ENCODE measurements at regions not wholly inside any gene's neighbourhood (a gene's known extent, or its start where the extent isn't known, plus 50 kb on each side); places are given as distances from the start of the nearest gene placed in this dataset.
"Not testable (repeated sequence)": the region's sequence is repeated elsewhere in the genome, so short reads cannot be mapped to it uniquely, and the experiment has no call there.

DNA sequence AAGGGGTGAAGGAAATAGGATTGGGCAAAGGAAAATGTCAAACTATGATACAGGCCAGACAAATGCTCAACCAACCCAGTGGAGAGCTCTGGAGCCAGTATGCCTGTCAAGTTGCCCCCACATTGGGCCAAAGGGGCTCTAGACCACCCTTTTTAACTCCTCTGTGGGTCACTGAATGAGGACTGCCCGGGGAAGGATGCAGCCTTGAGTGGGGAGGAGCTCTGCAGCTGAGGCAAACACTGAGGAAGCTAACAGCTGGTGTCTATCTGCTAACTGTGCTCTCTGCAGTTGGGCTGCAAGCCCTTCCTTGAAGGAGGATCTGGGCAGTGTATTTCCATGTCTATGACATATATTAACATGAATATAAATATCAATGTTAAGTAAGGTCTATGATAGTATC is 98.4 kb upstream of the PRSS16 start:
- DNase-seq (ENCODE audit: low read depth in 2 of 3, low spot score in 1 of 3): no peak

DNA sequence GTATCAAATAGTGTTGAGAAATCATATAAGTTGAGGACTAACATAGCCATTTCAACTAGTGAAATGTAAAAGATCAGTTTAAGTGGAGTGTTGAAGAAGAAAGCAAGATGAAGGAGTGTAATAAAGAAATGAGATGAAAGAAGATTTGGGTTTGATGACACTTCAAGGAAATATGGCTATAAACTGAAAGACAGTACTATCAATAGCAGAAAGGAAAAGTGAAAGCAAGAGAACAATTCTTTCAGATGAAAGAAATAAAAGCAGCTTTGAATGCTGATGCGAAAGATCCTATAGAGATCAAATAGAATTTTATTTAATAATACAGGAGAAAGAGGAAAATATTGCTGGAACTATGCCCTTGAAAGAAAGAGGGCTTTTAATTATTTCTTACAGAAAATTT is 92.8 kb upstream of the PRSS16 start:
- DNase-seq (ENCODE audit: low read depth in 2 of 3, low spot score in 1 of 3): no peak

DNA sequence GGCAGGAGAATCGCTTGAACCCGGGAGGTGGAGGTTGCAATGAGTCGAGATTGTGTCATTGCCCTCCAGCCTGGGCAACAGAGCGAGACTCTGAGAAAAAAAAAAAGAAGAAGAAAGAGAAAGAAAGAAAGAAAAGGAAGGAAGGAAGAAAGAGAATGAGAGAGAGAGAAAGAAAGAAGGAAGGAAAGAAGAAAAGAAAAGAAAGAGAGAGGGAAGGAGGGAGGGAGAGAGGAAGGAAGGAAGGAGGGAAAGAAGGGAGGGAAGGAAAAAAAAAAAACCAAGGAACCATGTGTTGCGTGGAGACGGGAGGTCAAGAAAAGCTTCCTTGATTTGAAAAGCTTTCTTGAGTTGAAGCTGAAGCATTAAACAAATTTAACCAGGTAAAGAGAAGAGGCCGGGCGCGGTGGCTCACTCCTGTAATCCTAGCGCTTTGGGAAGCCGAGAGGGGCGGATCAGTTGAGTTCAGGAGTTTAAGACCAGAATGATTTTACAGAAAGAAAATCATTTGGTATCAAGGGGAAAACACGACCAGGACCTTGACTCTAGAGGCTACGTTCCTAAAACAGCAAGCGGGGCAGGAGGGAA is 90.5 kb upstream of the PRSS16 start:
- DNase-seq (ENCODE audit: low read depth in 2 of 3, low spot score in 1 of 3): no peak

DNA sequence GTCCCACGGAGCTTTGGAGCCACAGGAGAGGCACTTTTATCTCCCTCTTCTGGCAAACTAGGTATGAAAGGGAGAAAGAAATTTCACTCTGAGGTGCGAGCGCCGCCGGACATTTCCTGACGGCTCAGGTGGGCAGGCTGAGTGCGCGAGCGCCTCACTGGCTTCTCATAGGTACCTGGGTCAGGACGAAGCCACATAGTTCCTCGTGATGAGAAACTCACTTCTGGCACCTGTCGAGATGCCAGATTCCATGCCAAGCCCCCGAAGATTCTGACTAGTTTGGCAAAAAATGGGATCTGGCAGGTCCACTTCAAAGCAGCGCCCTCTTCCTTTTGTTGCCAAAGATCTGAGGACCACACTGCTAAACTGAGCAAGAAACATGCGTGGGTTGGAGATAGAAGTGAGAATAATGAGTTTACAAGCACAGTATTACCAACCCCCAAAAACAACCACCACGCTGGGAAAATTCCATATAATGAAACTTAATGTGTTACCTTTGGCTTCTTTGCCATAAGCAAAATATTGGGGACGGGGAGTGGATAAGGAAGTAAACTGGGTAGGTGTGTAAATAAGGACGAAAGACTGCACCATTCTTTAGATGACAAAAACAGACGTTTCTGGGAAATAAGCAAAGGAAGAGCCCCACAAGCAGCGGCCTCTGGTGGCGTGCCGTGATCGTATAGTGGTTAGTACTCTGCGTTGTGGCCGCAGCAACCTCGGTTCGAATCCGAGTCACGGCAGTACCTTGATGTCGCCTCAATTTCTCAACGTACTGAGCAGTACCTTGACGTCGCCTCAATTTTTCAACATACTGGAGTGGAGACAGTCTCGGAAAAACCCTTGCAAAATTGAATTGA is 89.8 kb upstream of the PRSS16 start:
- peak; percentile 73 to 82 (median 78) for DNase-seq (ENCODE audit: low read depth in 2 of 3, low spot score in 1 of 3)

DNA sequence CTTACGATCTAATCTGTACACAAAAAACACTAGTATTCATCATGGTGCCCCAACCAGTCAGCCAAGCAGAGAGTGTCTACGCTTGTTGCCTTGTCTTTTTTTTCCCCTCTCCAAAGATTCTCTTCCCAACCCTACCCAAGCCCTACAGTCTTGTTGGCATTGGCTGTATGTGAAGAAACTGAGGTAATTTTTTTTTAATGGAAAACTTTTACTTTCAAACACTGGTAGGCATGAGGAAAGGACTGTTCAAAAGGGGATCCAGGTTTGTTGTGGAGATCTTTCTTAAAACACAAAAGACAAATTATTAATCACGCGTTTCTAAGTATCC is 89.2 kb upstream of the PRSS16 start:
- no peak for DNase-seq (ENCODE audit: low read depth in 2 of 3, low spot score in 1 of 3)

DNA sequence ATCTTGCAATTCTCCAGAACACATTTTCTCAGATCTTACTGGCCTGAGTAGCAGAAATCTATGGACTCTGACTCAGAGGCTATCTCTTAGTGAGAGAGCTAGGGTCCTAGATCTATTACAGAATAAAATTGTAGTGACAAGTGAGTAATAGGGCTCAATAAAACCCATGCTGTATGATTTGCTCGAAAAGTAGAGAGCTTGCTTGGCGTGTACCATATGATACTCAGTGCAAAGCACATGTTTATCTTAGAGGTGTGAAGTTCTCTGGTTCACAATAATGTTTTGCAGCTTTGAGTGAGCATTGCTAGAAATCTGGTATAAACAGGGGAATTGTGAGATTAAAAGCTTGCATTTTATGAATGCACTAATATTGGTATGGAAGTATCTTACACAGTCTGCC is 87.8 kb upstream of the PRSS16 start:
- no peak for DNase-seq (ENCODE audit: low read depth in 2 of 3, low spot score in 1 of 3)

DNA sequence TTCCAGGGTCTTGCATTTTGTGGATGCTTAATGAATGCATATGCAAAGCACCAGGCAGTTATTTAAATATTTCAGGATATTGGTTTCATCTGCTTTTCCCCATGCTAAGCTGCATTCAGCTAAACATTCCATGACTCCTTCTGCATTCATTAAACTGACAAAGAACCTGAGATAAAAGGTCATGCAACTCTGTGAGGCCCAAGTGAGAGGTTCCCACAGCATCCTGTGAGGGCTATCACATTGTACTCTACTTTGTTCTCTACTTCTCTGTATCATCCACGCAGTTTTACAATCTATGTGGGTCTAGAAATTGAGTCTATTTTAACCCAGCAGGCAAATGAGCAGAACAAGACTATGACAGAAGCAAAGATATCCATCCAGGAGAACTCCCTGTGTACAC is 86.4 kb upstream of the PRSS16 start:
- no peak for DNase-seq (ENCODE audit: low read depth in 2 of 3, low spot score in 1 of 3)

DNA sequence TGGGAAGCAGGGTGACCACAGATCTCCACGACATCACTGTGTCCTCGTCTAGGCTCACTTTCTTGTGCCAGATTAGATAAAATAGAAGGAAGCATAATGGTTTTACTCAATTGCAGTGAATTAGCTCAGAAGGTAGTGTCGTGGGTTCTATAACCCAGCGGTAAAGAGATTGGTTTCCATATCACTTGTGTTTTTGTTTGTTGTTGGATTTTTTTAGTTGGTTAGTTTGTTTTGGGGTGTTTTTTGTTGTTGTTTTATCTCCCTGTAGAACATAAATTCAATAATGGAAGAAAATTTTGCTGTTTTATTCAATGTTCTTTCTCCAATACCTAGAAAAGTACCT is 85.9 kb upstream of the PRSS16 start:
- no peak for DNase-seq (ENCODE audit: low read depth in 2 of 3, low spot score in 1 of 3)

DNA sequence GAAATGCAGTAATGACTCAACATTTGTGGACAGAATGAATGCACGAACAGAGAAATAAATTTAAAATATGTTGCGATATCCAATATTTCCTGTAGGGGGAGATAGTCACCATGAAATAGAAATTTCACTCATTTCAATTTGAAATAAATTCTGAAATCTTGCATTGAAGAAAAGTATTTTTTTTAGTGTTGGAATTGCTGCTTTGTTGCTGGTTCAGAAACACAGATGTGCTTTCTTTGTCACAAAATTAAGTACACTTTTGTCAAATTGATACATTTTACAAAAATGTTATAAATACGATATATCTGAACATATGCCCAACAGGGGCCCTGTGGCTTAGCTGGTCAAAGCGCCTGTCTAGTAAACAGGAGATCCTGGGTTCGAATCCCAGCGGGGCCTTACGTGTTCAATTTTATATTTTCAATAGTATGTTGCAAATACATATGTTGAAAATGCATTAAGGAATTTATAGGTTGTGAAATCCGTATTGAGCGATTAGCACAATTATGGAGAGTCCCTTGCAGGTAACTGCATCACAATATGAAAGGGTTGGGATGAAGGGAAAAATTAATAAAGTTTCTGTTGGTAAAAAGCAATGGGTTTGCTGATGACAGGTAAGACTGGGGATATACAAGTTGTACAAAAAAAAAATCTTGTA is 85.4 kb upstream of the PRSS16 start:
- DNase-seq (ENCODE audit: low read depth in 2 of 3, low spot score in 1 of 3): no peak

DNA sequence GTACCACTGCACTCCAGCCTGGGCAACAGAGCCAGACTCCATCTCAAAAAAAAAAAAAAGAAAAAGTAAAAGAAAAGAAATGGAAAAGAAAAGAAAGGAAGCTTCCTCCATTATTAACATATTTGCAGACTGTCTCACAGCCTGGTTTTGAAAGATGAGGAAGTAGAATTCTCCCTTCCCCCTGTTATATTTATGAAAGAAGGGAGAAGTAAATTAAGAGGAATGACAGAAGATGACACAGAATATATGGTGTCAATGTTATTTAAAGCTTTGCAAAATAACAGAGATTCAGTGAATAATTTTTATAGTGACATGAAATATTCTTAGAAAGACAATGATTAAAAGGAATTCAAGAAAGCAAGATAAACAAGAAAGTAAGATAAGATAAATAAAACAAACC is 83.7 kb upstream of the PRSS16 start:
- no peak for DNase-seq (ENCODE audit: low read depth in 2 of 3, low spot score in 1 of 3)

DNA sequence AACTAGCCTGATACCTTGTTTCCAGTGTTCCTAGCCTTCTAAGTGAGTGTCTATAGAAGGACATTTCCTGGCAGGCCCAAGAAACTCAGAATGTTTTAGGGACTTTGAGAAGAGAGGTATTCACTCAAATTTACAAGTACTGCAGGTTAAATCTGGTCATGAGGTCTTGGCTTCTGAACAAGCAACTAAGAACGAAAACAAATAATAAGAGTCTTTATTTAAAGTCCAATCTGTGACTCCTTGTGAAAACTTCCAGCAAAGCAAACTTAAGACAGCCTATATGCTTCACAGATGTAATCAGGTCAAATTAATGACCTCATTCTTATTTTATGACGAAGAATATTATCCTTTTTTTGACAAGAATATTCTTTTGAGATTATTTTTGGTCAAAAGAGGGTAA is 79.4 kb upstream of the PRSS16 start:
- no peak for DNase-seq (ENCODE audit: low read depth in 2 of 3, low spot score in 1 of 3)

DNA sequence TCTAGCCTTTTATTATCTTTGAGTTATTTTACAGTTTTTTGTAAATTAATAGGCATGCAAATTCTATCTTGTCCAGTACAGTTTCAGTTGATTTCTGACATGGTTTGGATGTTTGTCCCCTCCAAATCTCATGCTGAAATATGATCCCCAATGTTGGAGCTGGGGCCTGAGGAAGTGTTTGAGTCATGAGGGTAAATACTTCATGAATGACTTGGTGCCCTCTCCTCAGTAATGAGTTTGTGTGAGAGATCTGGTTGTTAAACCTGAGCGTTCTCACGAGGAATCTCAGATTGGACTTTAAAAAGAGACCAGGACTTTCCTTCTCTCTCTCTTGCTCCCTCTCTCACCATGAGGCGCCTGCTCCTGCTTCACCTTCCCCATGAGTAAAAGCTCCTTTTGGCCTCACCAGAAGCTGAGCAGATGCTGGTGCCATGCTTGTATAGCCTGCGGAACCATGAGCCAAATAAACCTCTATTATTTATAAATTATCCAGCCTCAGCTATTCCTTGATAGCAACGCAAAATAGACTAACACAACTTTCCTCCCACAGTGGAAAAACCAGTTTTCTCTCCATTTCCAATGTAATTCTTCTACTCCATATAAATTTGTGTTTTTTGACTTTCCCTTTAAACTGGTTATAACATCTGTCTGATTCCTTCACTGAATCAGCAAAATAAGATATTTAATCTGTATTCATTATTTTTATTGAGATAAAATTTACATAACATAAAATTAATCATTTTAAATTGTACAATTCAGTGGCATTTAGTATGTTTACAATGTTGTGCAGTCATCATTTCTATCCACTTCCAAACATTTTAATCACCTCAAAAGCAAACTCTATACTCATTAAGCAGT is 78.7 kb upstream of the PRSS16 start:
- no peak for DNase-seq (ENCODE audit: low read depth in 2 of 3, low spot score in 1 of 3)

DNA sequence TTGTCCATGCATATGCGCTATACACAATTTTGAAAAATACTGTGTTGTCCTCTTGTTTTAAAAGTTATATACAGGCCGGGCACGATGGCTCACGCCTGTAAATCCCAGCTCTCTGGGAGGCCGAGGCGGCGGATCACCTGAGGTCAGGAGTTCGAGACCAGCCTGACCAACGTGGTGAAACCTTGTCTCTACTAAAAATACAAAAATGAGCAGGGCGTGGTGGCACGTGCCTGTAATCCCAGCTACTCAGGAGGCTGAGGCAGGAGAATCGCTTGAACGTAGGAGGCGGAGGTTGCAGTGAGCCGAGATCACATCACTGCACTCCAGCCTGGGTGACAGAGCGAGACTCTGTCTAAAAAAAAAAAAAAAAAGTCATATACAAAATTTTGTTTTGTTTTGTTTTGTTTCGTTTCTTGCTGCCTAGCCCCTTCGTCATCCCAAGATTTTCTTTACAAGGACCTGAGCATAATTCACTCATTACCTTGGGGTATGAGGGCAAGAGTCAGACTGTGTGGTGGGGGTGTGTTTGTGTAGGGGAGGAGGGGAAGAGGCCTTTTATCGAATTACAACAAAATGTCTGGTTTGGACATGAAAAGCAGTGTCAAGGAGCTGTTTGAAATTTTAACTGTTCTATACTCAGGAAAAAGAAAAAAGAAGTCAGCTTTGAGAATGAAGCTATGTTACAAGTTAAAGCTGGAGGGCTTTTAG is 74.8 kb upstream of the PRSS16 start:
- DNase-seq (ENCODE audit: low read depth in 2 of 3, low spot score in 1 of 3): not testable (repeated sequence)

DNA sequence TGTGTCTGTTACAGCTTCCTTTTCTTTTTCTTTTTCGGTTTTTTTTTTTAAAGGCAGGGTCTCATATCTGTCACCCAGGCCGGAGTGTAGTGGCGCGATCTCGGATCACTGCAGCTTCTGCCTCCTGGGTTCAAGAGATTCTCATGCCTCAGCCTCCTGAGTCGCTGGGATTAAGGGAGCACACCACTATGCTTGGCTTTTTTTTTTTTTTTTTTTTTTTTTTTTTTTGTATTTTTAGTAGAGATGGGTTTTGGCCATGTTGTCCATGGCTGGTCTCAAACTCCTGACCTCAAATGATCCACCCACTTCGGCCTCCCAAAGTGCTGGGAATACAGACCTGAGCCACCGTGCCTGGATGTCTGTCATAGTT is 74.3 kb upstream of the PRSS16 start:
- DNase-seq (ENCODE audit: low read depth in 2 of 3, low spot score in 1 of 3): not testable (repeated sequence)

DNA sequence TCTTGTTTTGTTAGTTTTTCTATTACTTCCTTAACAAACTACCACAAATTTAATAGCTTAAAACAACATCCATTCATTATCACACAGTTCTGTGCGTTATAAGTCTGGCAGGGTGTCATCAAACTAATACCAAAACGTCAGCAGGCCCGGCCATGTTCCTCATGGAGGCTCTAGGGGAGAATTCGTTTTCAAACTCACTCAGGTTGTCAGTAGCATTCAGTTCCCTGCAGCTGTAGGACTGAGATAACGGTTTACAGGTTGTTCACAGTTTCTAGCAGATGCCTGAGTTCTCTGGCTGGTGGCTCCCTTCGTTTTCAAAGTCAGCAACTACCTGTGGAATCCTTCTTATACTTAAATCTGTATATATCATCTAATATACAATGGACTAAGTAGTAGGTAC is 72.5 kb upstream of the PRSS16 start:
- DNase-seq (ENCODE audit: low read depth in 2 of 3, low spot score in 1 of 3): no peak

DNA sequence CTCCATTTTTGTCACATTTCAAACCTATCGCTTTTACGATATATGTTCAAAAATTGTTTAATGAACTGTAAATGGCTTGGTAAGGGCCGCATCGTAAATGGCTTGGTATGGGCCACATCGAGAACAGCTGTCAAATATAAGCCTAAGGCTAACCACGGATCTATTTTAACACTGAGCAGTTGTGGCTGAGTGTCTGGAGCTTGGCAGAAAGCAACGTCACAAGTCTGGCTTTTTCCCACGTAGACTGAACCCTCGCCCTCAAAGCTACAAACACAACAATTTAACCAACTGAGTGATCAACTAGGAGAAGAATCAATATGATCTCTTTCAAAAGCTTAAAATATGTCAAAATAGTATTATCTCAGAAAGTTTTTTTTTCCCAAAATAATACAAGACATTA is 71.4 kb upstream of the PRSS16 start:
- DNase-seq (ENCODE audit: low read depth in 2 of 3, low spot score in 1 of 3): no peak

DNA sequence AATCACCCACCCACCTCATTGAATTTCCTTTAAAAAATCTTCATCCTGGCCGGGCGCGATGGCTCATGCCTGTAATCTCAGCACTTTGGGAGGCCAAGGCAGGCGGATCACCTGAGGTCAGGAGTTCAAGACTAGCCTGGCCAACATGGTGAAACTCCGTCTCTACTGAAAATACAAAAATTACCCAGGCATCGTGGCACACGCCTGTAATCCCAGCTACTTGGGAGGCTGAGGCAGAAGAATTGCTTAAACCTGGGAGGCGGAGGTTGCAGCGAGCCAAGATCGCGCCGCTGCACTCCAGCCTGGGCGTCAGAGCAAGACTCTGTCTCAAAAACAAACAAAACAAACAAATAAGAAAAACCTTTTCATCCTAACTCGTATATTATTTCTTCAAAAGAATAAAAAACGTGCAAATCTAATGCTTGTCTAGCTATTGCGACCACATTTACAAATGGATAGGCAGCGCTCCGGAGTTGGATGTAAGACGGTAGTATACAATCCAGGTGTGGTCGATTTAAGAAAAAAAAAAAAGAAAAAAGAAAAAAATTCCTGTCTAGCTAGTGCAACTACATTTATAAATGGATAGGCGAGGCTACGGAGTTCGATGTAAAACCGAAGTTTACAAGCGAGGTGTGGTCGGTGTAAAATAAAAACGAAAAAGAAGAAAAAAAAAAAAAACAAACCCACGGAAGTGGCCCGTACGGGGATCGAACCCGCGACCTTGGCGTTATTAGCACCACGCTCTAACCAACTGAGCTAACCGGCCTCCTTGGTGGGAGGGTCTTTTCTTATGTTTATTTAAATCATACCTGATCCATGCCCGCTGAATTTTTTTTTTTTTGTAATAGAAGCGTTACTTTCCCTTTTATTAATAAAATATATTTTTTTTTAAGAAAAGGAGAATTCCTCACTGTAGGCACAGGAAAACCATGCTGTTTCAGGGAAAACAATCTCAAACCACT is 70.7 kb upstream of the PRSS16 start:
- DNase-seq (ENCODE audit: low read depth in 2 of 3, low spot score in 1 of 3): peak in 2 of 3 donors; percentile 41 to 76

DNA sequence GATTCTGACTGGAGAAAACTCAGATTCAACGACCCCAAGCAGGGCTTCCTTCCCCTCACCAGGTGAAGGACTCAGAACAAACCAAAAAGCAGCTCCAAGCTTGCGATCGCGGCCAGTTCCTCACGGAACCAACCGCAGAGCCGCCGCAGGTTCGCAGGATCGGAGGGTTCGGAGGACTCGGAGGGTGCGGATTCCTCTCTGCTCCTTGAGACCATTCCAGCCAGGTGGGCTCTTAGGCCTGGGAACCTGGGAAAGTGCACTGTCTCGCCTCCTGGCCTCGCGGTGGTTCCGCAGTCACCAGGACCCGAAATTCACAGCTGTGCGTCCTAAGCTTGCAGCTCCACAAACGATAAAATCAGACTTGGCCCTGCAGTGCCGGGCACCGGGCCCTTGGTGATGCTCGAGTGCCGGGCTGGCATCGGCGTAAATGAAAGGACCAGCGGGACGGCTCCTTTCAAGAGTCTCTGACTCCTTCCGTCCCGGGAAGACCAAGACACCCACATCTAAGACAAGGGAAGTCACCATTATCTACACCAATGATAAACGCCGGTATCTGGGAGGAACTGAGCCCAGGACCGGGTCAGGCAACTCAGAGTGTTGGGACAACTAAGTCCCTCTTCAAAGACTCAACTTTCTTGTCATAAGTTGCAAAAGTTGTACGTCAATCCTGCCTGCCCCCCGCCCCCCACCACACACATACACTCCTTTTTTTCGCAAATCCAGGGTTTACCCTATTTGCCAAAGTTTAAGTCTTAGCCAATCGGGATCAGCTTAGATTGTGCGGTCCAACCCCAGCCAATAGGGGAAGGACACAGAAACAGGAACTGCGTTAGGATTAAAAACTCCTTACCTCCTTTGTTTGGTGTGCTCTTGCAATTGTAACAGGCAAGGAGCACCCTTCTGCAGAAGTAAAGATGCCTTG is 69.8 kb upstream of the PRSS16 start:
- DNase-seq (ENCODE audit: low read depth in 2 of 3, low spot score in 1 of 3): peak; percentile 61 to 72 (median 67)

DNA sequence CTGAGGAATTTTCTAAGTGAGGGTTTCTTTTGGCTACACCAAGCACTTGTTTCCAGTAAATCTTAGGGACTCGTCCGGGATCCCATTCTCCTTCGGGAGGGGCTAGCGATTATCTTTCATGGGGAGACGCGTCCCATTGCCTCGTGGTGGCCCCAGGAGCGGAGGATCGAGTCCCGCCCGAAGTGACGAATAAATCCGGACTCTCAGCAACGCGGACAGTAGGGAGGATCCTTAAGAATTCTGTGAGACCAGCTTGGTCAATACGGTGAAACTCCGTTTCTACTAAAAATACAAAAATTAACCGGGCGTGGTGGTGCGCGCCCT is 69.1 kb upstream of the PRSS16 start:
- no peak for DNase-seq (ENCODE audit: low read depth in 2 of 3, low spot score in 1 of 3)
